ENCODE measurements at regions not wholly inside any gene's neighbourhood (a gene's known extent, or its start where the extent isn't known, plus 50 kb on each side); places are given as distances from the start of the nearest gene placed in this dataset.

- ATAC-seq = no peak
- H3K36me3 ChIP-seq = no peaks in the 10 kb centered on the region
- H3K27me3 ChIP-seq = no peaks in the 10 kb centered on the region
- H3K4me3 ChIP-seq = no peak overlapping the region
- intact Hi-C loops (cut with DNase I) = no loop called here
- TF ChIP-seq POLR2A (IDR thresholded peaks at IDR 0.05) (no peak), CTCF (IDR thresholded peaks at IDR 0.05) (no peak)
- peaks cover 0 to 3% (median 0%) of the 10 kb centered on the region in 12 donors for H3K9me3 ChIP-seq
- 80 to 90% (median 87%) methylated on average over 1 of the region's 1 CpG for WGBS, 4 donors
- no peaks in the 10 kb centered on the region for H3K4me1 ChIP-seq
- DNase-seq = no peak
- H3K27ac ChIP-seq = no peak overlapping the region
Measured at GRCh38 chr13:84238381-84238780, 356.1 kb upstream of the SLITRK1 start.

GRCh38 chr13:84237143-84237542 lies 354.9 kb upstream of the SLITRK1 start:
- H3K4me3 ChIP-seq = no peak overlapping the region
- ATAC-seq (no peak), DNase-seq (no peak)
- H3K9me3 ChIP-seq = peaks cover 0 to 3% (median 0%) of the 10 kb centered on the region in 12 donors
- no peaks in the 10 kb centered on the region for H3K36me3 ChIP-seq
- TF ChIP-seq CTCF (IDR thresholded peaks at IDR 0.05) (no peak), POLR2A (IDR thresholded peaks at IDR 0.05) (no peak)
- WGBS, 4 donors = 3 to 6% (median 5%) methylated on average over 3 of the region's 3 CpGs
- H3K27ac ChIP-seq = no peak overlapping the region
- no peaks in the 10 kb centered on the region for H3K27me3 ChIP-seq
- H3K4me1 ChIP-seq = no peaks in the 10 kb centered on the region
- intact Hi-C loops (cut with DNase I) = no loop called here

GRCh38 chr13:84234416-84234815 lies 352.1 kb upstream of the SLITRK1 start:
- no peak overlapping the region for H3K4me3 ChIP-seq
- intact Hi-C loops (cut with DNase I) = no loop called here
- no peak overlapping the region for H3K27ac ChIP-seq
- no peaks in the 10 kb centered on the region for H3K9me3 ChIP-seq
- TF ChIP-seq POLR2A (IDR thresholded peaks at IDR 0.05) (no peak), CTCF (IDR thresholded peaks at IDR 0.05) (no peak)
- ATAC-seq (no peak), DNase-seq (no peak)
- H3K4me1 ChIP-seq = no peaks in the 10 kb centered on the region
- H3K36me3 ChIP-seq = no peaks in the 10 kb centered on the region
- no peaks in the 10 kb centered on the region for H3K27me3 ChIP-seq

GRCh38 chr13:84230568-84230967 lies 348.3 kb upstream of the SLITRK1 start:
- DNase-seq = no peak
- Histone ChIP-seq H3K4me1 (no peaks in the 10 kb centered on the region), H3K4me3 (no peak overlapping the region), H3K27ac (no peak overlapping the region), H3K36me3 (no peaks in the 10 kb centered on the region), H3K9me3 (no peaks in the 10 kb centered on the region), H3K27me3 (no peaks in the 10 kb centered on the region)
- WGBS, 4 donors = 25 to 36% (median 30%) methylated on average over 1 of the region's 1 CpG
- intact Hi-C loops (cut with DNase I) = no loop called here
- no peak for ATAC-seq
- no peak for TF ChIP-seq POLR2A (IDR thresholded peaks at IDR 0.05)
- TF ChIP-seq CTCF (IDR thresholded peaks at IDR 0.05) = no peak
